GM23338 (cell line): ENCODE measurements at regions not wholly inside any gene's neighbourhood (a gene's known extent, or its start where the extent isn't known, plus 50 kb on each side); places are given as distances from the start of the nearest gene placed in this dataset.

ENCODE experiments used
- ATAC-seq: fragments of 200-7000 bp; cut with Tn5 transposase; 3 replicates; pipeline ENCODE4 v1.9.1; 2020
- DNase-seq: peaks from one replicate; pipeline ENCODE4 v3.0.0-alpha.2; 2015; ENCODE audit warnings: low spot score
- H2AFZ ChIP-seq: fragments of 200-600 bp; sonication (generic); 2 replicates; pipeline ENCODE4 v1.8.0; 2016; ENCODE audit warnings: antibody characterized with exemption, mild to moderate bottlenecking, moderate library complexity
- H3F3A ChIP-seq: fragments of 200-600 bp; sonication (generic); replicated peaks from 2 replicates; pipeline ENCODE4 v1.8.0; 2017; ENCODE audit warnings: antibody characterized with exemption, mixed run types, low read depth
- H3K27ac ChIP-seq: fragments of 200-600 bp; sonication (generic); 2 replicates; pipeline ENCODE4 v1.6.1; 2016; ENCODE audit warnings: low read depth
- H3K27me3 ChIP-seq: fragments of 200-600 bp; sonication (generic); 2 replicates; pipeline ENCODE4 v1.8.0; 2016; ENCODE audit warnings: mild to moderate bottlenecking, mixed run types, moderate library complexity; ENCODE audit not compliant: insufficient read depth
- H3K36me3 ChIP-seq: fragments of 200-600 bp; sonication (generic); 2 replicates; pipeline ENCODE4 v1.8.0; 2016; ENCODE audit warnings: mild to moderate bottlenecking; ENCODE audit not compliant: insufficient read depth
- H3K4me1 ChIP-seq: fragments of 200-600 bp; sonication (generic); 2 replicates; pipeline ENCODE4 v1.8.0; 2016; ENCODE audit warnings: mild to moderate bottlenecking, moderate library complexity; ENCODE audit not compliant: insufficient read depth
- H3K4me2 ChIP-seq: fragments of 200-600 bp; sonication (generic); 2 replicates; pipeline ENCODE4 v1.7.1; 2017; ENCODE audit warnings: mixed run types
- H3K4me3 ChIP-seq: fragments of 200-600 bp; sonication (generic); 2 replicates; pipeline ENCODE4 v1.6.1; 2016; ENCODE audit warnings: mixed run types
- H3K79me2 ChIP-seq: fragments of 200-600 bp; sonication (generic); replicated peaks from 2 replicates; pipeline ENCODE4 v1.8.0; 2017; ENCODE audit warnings: mild to moderate bottlenecking; ENCODE audit not compliant: insufficient read depth
- H3K9me2 ChIP-seq: fragments of 200-600 bp; sonication (generic); 2 replicates; pipeline ENCODE4 v1.8.0; 2017; ENCODE audit not compliant: insufficient read depth
- H4K20me1 ChIP-seq: fragments of 200-600 bp; sonication (generic); replicated peaks from 2 replicates; pipeline ENCODE4 v1.8.0; 2017; ENCODE audit warnings: mild to moderate bottlenecking; ENCODE audit not compliant: insufficient read depth
- H3K27ac Mint-ChIP-seq: 2 replicates; pipeline ENCODE4 v1.8.0; 2020; ENCODE audit warnings: inconsistent platforms, mild to moderate bottlenecking, moderate library complexity, mixed read lengths
- H3K27me3 Mint-ChIP-seq: 3 replicates; pipeline ENCODE4 v1.8.0; 2022; ENCODE audit warnings: low read depth, mild to moderate bottlenecking, moderate library complexity, mixed read lengths, inconsistent platforms; ENCODE audit not compliant: insufficient read depth, poor library complexity
- H3K36me3 Mint-ChIP-seq: 3 replicates; pipeline ENCODE4 v1.8.0; 2021; ENCODE audit warnings: low read depth, mild to moderate bottlenecking, inconsistent platforms, moderate library complexity, mixed read lengths
- H3K4me1 Mint-ChIP-seq: 3 replicates; pipeline ENCODE4 v1.8.0; 2020; ENCODE audit warnings: mild to moderate bottlenecking, inconsistent platforms, mixed read lengths
- H3K4me3 Mint-ChIP-seq: 3 replicates; pipeline ENCODE4 v1.8.0; 2021; ENCODE audit warnings: moderate library complexity, mild to moderate bottlenecking, inconsistent platforms, mixed read lengths
- H3K9me3 Mint-ChIP-seq: 3 replicates; pipeline ENCODE4 v1.8.0; 2020; ENCODE audit warnings: moderate library complexity, mild to moderate bottlenecking, inconsistent platforms, mixed read lengths
- CREB1 ChIP-seq: fragments of 250-450 bp; sonication (Bioruptor Pico); IDR thresholded peaks from 2 replicates; pipeline ENCODE4 v1.5.0; 2020; ENCODE audit warnings: low read depth, mild to moderate bottlenecking, moderate library complexity
- CTCF ChIP-seq, 2 experiments: fragments of 200-600 bp in 1 of 2; sonication (generic) in 1 of 2; conservative IDR thresholded peaks; 2 replicates each; pipeline versions ENCODE4 v1.5.1 to v1.6.1; 2016 to 2017; ENCODE audit warnings: antibody characterized with exemption in 2 of 2, low read depth in 2 of 2, mild to moderate bottlenecking in 2 of 2, moderate library complexity in 1 of 2
- ETS1 ChIP-seq: IDR thresholded peaks from 2 replicates; pipeline ENCODE4 v1.6.1; 2016; ENCODE audit warnings: antibody characterized with exemption
- EZH2 ChIP-seq: fragments of 200-600 bp; sonication (generic); IDR thresholded peaks from one replicate; pipeline ENCODE4 v1.8.0; 2017; ENCODE audit warnings: antibody characterized with exemption, mild to moderate bottlenecking, low read depth; ENCODE audit not compliant: unreplicated experiment
- EZH2phosphoT487 ChIP-seq: fragments of 200-600 bp; sonication (generic); IDR thresholded peaks from one replicate; pipeline ENCODE4 v1.8.1; 2018; ENCODE audit warnings: antibody characterized with exemption; ENCODE audit not compliant: unreplicated experiment
- JUNB ChIP-seq: IDR thresholded peaks from one replicate; pipeline ENCODE4 v1.6.1; 2016; ENCODE audit warnings: antibody characterized with exemption; ENCODE audit not compliant: unreplicated experiment
- NANOG ChIP-seq: IDR thresholded peaks from 2 replicates; pipeline ENCODE4 v1.6.1; 2016; ENCODE audit warnings: antibody characterized with exemption, borderline replicate concordance
- POLR2AphosphoS5 ChIP-seq: IDR thresholded peaks from 2 replicates; pipeline ENCODE4 v1.6.1; 2016; ENCODE audit warnings: antibody characterized with exemption, low read depth
- STAT1 ChIP-seq: IDR thresholded peaks from one replicate; pipeline ENCODE4 v1.6.1; 2016; ENCODE audit warnings: antibody characterized with exemption; ENCODE audit not compliant: unreplicated experiment
- ZNF114 ChIP-seq: fragments of 250-450 bp; sonication (Bioruptor Pico); IDR thresholded peaks from 2 replicates; pipeline ENCODE4 v1.5.0; 2020; ENCODE audit warnings: mild to moderate bottlenecking, moderate library complexity
- ZNF331 ChIP-seq: fragments of 250-450 bp; sonication (Bioruptor Pico); IDR thresholded peaks from 2 replicates; pipeline ENCODE4 v1.5.0; 2020; ENCODE audit warnings: low read depth, mild to moderate bottlenecking, moderate library complexity
- ZNF462 ChIP-seq: fragments of 250-450 bp; sonication (Bioruptor Pico); IDR thresholded peaks from 2 replicates; pipeline ENCODE4 v1.5.0; 2020; ENCODE audit warnings: mild to moderate bottlenecking, moderate library complexity
- TF ChIP-seq, protein P1 (sequence below): IDR thresholded peaks from one replicate; pipeline ENCODE4 v1.6.1; 2018; ENCODE audit warnings: antibody characterized with exemption; ENCODE audit not compliant: unreplicated experiment

DNA sequence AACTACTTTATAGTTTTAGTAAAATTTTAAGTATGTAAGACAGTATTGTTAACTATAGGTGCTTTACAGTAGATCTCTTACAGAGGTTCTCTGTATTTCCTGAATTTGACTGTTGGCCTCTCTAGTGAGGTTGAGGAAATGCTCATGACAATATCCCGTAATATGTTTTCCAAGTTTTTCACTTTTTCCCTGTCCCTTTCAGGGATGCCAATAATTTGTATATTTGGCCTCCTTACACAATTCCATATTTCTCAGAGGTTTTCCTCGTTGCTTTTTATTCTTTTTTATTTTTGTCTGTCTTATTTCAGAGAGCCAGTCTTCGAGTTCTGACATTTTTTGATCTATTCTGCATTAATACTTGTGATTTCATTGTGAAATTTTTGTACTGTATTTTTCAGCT lies 233.7 kb upstream of the PDE3A start:
- TF ChIP-seq ETS1 (no peak), NANOG (no peak), ZNF462 (CRISPR knock-in tag) (no peak), CREB1 (CRISPR knock-in tag) (no peak), ZNF114 (CRISPR knock-in tag) (no peak), POLR2AphosphoS5 (no peak), EZH2phosphoT487 (no peak), STAT1 (no peak), JUNB (no peak), ZNF331 (CRISPR knock-in tag) (no peak), EZH2 (no peak), CTCF (conservative IDR thresholded peaks at IDR 0.05; ENCODE audit: low read depth in 2 of 2) (no peak)
- TF ChIP-seq, protein P1, sequence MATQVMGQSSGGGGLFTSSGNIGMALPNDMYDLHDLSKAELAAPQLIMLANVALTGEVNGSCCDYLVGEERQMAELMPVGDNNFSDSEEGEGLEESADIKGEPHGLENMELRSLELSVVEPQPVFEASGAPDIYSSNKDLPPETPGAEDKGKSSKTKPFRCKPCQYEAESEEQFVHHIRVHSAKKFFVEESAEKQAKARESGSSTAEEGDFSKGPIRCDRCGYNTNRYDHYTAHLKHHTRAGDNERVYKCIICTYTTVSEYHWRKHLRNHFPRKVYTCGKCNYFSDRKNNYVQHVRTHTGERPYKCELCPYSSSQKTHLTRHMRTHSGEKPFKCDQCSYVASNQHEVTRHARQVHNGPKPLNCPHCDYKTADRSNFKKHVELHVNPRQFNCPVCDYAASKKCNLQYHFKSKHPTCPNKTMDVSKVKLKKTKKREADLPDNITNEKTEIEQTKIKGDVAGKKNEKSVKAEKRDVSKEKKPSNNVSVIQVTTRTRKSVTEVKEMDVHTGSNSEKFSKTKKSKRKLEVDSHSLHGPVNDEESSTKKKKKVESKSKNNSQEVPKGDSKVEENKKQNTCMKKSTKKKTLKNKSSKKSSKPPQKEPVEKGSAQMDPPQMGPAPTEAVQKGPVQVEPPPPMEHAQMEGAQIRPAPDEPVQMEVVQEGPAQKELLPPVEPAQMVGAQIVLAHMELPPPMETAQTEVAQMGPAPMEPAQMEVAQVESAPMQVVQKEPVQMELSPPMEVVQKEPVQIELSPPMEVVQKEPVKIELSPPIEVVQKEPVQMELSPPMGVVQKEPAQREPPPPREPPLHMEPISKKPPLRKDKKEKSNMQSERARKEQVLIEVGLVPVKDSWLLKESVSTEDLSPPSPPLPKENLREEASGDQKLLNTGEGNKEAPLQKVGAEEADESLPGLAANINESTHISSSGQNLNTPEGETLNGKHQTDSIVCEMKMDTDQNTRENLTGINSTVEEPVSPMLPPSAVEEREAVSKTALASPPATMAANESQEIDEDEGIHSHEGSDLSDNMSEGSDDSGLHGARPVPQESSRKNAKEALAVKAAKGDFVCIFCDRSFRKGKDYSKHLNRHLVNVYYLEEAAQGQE = no peak
- H3K4me3 Mint-ChIP-seq = no peak overlapping the region
- no peak for DNase-seq
- Histone ChIP-seq H3K4me3 (no peak overlapping the region), H3K79me2 (no peaks in the 10 kb centered on the region), H3K4me2 (no peak overlapping the region), H3K9me2 (no peaks in the 10 kb centered on the region; the same call in 1 of the 2 replicates), H3K36me3 (no peaks in the 10 kb centered on the region), H3K27me3 (no peaks in the 10 kb centered on the region), H2AFZ (no peak overlapping the region), H3K4me1 (no peaks in the 10 kb centered on the region), H3K27ac (no peak overlapping the region), H3F3A (no peaks in the 10 kb centered on the region), H4K20me1 (no peaks in the 10 kb centered on the region)
- no peaks in the 10 kb centered on the region; the same call in 2 of the 3 replicates for H3K4me1 Mint-ChIP-seq
- H3K27me3 Mint-ChIP-seq = no peaks in the 10 kb centered on the region
- H3K36me3 Mint-ChIP-seq = no peaks in the 10 kb centered on the region
- no peak overlapping the region for H3K27ac Mint-ChIP-seq
- H3K9me3 Mint-ChIP-seq = no peaks in the 10 kb centered on the region
- ATAC-seq = no peak
